HG02610 (cell line): ENCODE measurements at regions not wholly inside any gene's neighbourhood (a gene's known extent, or its start where the extent isn't known, plus 50 kb on each side); places are given as distances from the start of the nearest gene placed in this dataset.
A peak's percentile ranks its signal among the peaks of the same experiment; 100 is the strongest.
"Not testable (repeated sequence)": the region's sequence is repeated elsewhere in the genome, so short reads cannot be mapped to it uniquely, and the experiment has no call there.

Experiments
- ATAC-seq: cut with Tn5 transposase; IDR thresholded peaks from one replicate; pipeline ENCODE4 v1.9.1; 2021; ENCODE audit warnings: mild to moderate bottlenecking, moderate library complexity; ENCODE audit not compliant: unreplicated experiment

DNA sequence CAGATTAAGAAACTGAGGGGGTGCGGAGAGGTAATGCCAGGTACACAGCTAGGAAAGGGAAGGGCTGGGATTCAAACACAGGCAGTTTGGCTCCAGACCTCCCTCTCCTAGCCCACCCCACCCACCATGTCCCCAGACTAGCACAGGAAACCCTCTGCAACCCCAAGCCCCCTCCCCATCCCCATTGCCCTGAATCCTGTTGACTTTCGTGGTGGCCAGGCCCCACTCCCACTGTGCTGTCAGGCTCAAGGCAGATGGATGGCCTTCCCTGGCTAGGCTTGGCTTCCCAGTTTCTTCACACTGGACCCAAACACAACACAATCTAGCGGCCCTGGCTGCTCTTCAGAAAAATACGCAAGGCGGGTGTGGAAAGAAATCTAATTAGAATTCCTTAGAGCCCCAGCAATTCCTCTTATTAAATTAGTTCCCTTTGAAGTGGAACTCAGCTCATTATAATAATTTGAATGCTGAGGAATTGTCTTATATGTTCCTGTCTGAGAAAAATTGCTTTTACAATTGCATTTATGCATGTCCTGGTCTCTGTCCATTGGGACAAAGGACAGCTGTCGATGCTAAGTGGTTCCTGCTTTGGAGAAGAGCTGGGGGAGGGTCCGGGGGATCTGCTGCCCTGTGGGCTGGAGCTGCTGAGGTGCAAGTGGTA is 97.4 kb downstream of the SYF2 start:
- no peak for ATAC-seq

GRCh38 chr1:25134307-25134706 is 98.0 kb downstream of the SYF2 start:
- ATAC-seq, result no peak

DNA sequence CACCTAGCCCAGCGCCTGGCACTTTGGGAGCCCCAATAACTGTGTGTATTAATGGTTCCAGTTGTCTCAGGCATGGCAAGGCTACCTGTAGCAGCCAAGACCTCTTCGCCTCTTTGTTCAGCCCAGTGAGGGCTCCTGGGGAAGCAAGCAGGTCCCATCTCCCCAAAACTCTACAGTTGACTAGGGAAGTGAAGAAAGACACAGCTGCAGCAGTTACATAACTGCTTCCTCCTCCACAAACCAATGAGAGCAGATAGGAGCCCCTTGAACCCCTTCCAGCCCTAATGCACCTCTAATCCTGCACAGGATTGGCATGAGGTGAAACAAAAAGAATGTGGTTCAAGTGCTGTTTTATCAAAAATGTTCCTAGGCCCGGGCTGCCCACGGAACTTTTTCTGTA is 100.5 kb downstream of the SYF2 start:
- no peak for ATAC-seq

DNA sequence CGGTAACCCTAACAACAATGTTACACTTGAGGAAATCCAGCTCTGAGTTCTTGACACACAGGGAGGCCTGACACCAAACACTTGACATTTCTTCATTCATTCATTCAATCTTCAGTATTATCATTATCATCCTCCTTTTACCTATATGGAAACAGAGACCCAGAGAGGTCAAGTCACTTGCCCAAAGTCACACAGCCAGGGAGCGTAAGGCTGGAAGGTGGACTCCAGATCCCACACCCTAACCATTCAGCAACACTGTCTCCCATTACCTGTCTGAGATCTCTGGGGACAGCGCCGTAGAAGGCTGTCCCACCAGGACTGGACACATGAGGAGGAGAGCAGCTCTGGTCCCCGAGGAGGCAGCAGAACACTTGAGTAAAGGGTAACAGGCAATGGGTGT is 101.4 kb downstream of the SYF2 start:
- no peak for ATAC-seq

DNA sequence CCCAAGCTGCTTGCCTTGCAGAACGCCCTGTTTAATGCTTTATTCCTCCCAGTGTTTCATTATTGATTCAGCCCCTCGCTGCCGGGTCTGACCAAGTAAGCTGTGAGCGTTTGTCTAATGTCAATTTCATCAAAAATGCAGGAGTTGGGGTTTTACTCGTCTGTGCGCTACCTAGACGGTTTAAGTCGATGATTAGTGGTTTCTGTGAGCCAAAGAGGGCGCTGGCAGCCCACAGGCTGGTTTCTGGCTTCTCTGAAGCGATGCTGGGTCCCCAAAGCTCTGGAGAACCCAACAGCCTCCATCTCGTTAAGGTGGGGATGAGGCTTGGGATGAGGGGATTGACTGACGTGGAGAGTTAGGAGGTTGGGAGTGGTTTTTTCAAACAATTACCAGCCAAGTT is 102.9 kb downstream of the SYF2 start:
- ATAC-seq, result no peak

GRCh38 chr1:25128121-25128621 is 104.1 kb downstream of the SYF2 start:
- ATAC-seq, result peak; percentile 74

DNA sequence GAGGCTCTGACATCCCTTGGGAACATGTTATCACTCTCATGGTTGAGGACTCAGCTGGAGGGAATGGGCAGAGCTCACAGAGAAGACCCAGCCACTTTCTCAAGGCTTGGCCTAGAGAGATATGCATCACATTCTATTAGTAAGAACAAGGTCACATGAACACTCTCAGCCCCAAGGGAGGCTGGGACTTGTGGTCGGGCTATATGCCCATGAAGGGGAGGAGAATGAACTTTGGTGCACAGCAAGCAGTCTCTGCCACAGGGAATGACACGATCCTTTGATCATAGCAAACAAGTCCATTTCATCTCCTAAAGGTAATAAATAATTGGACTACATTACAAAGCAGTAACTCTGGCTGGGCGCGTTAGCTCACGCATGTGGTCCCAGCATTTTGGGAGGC is 105.7 kb downstream of the SYF2 start:
- no peak for ATAC-seq

DNA sequence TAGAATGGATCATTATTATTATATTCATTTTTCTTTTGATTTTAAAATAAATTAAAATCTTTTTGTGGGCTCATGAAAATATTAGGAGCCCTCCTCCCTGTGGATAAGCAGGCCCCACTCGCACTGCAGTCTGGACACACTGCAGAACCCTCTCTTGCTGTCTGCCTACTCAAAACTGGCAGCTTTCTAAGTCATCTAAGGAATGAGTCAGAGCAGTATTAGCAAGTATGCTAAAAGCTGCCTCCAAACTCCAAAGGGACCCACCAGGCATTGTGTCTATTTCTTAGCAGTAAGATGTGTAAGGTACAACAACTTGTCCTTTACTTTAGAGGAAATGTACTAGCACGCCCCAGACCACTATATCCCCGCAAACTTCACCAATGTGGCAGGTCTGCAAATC is 108.8 kb downstream of the SYF2 start:
- ATAC-seq, result peak; percentile 56

GRCh38 chr1:25122747-25123146 is 109.6 kb downstream of the SYF2 start:
- no peak for ATAC-seq

GRCh38 chr1:25120281-25120680 is 112.0 kb downstream of the SYF2 start:
- ATAC-seq, result no peak

DNA sequence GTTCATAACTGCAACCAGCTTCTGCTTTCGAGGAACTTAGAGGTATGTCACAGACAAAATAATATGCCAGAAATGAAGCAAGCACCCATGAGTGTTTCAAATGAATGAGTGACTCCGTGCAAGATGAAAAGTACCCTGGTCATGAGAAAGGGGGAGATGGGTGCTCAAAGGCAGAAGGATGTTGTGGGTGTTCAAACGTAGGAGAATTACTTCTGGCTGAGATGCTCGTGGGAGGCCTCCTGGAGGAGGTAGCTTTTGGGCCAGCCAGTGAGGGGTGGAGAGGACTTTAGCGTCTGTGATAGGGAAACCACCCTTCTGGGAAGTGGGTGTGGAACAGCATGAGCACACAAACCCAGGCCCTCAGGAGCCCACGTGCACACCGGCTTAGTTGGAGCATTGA is 113.8 kb downstream of the SYF2 start:
- no peak for ATAC-seq

- ATAC-seq, result no peak
Observed at GRCh38 chr1:25117233-25117823, 115.0 kb downstream of the SYF2 start.

DNA sequence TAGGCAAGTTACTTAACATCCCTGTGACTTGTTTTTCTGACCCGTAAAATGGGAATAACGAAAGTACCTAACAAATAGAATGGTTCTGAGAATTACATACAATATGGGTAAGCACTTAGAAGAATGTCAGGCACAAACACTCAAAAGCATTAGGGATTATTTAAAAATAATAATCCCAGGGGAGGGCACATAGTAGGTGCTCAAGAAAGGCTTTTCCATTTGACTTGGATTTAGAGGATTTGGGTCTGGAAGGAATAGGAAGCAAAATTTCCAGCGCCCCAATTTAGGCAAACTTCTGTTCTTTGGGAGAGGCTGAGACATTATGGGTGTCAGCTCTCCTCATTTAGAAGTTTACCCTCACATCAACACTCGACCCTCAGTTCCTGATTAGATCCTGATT is 115.5 kb downstream of the SYF2 start:
- no peak for ATAC-seq

- not testable (repeated sequence) for ATAC-seq
Observed at GRCh38 chr1:25116117-25116516, 116.2 kb downstream of the SYF2 start.

- ATAC-seq, result no peak
Observed at GRCh38 chr1:25113731-25114130, 118.6 kb downstream of the SYF2 start.

DNA sequence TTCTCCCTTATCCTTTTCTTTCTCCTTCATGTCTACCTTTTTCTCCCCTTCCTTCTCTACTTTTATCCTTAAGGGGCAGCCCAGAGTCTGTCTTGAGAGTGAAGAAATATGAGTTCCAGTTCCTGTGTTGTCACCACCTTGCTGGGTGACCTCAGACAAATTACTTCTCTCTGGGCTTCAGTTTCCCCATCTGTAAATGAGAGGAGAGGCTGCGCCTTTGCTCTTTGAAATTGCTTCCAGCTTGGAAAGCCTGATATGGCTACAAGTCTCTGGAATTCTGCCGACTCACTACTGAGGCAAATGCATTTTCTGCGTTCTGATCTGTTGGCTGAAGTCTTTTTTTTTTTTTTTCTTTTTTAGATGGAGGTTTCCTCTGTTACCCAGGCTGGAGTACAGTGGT is 119.2 kb downstream of the SYF2 start:
- ATAC-seq, result no peak

DNA sequence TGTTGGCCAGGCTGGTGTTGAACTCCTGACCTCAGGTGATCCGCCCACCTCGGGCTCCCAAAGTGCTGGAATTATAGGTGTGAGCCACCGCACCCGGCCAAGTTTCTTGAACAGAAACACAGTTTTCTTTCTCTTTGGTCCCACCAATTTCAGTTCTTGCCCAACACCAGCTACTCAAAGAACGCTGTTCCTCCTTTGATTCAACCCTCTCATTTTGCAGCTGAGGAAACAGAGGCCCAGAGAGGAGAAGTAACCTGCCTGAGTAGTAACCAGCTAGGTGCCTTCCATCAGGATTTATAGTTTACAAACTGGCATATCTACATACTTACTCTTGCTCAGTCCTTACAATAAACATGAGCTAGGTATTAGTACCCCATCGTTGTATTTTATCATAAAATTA is 119.9 kb downstream of the SYF2 start:
- no peak for ATAC-seq

GRCh38 chr1:25111706-25112105 is 120.6 kb downstream of the SYF2 start:
- ATAC-seq, result no peak

GRCh38 chr1:25110485-25110884 is 121.8 kb downstream of the SYF2 start:
- ATAC-seq, result no peak

DNA sequence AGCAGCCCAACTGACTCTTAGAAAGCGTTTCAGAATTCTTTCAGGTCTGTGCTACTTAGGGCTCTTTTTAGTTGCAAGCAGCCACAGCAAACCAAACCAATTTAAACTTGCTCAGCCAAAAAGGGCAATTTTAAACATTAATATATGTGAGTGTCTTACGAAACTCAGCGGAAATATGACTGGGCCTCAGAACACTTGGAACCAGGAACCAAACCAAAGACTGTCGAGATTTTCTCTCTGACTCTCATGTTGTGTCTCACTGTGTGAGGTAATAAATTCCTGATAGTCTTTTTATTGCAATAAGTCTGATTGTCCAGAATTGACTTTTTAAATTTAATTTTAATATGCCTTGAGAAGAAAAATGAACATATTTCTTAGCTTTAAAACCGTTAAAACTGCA is 122.3 kb downstream of the SYF2 start:
- no peak for ATAC-seq

- no peak for ATAC-seq
Observed at GRCh38 chr1:25109531-25109951, 122.8 kb downstream of the SYF2 start.

DNA sequence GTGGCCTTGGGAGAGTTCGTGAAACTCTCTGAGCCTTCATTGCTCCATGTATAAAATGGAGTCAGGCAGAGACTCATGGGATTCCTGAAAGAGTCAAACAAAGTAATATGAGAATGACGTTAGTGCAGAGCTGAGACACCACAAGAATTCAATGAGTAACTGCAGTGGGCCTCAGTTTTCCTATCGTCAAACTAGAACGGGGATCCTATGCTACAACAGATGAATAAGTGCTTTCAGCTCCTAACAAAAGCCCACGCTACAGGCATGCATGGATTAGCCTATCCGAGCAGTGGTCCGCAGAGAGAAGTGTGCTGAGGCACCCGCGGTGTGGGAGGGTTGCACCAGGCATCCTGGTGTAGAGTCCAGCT is 124.7 kb downstream of the SYF2 start:
- no peak for ATAC-seq
